Liver (tissue), 7 donors: ENCODE measurements at regions not wholly inside any gene's neighbourhood (a gene's known extent, or its start where the extent isn't known, plus 50 kb on each side); places are given as distances from the start of the nearest gene placed in this dataset.

ENCODE experiments used
- DNase-seq: peaks from one replicate; pipeline ENCODE4 v3.0.0-alpha.2; 2017; ENCODE audit warnings: low spot score
- H3K27ac ChIP-seq, 2 donors: one replicate each; pipeline ENCODE4 v1.7.0; 2013; ENCODE audit warnings: inconsistent platforms in 2 of 2, low read length in 2 of 2, control low read depth in 1 of 2, low read depth in 1 of 2, mild to moderate bottlenecking in 1 of 2
- H3K27me3 ChIP-seq, 4 donors: one replicate each; pipeline versions ENCODE4 v1.6.1 to v1.7.0; 2013; ENCODE audit warnings: low read length in 3 of 4, inconsistent platforms in 1 of 4, mild to moderate bottlenecking in 1 of 4, moderate library complexity in 1 of 4; ENCODE audit not compliant: control insufficient read depth in 4 of 4, insufficient read depth in 4 of 4
- H3K36me3 ChIP-seq, 4 donors: one replicate each; pipeline versions ENCODE4 v1.6.1 to v1.7.0; 2013; ENCODE audit warnings: low read length in 3 of 4, mild to moderate bottlenecking in 3 of 4, low read depth in 1 of 4, moderate library complexity in 1 of 4; ENCODE audit not compliant: control insufficient read depth in 4 of 4, insufficient read depth in 3 of 4
- H3K4me1 ChIP-seq, 4 donors: one replicate each; pipeline versions ENCODE4 v1.6.1 to v1.7.0; 2013; ENCODE audit warnings: low read length in 3 of 4, mild to moderate bottlenecking in 3 of 4, moderate library complexity in 1 of 4; ENCODE audit not compliant: control insufficient read depth in 4 of 4, insufficient read depth in 4 of 4
- H3K4me3 ChIP-seq, 3 donors: one replicate each; pipeline versions ENCODE4 v1.6.1 to v1.7.0; 2013; ENCODE audit warnings: low read length in 3 of 3, control low read depth in 1 of 3, low read depth in 1 of 3, mild to moderate bottlenecking in 1 of 3
- H3K9ac ChIP-seq, 2 donors: one replicate each; pipeline ENCODE4 v1.7.0; 2013; ENCODE audit warnings: low read length in 2 of 2, mild to moderate bottlenecking in 2 of 2, moderate library complexity in 2 of 2, control low read depth in 1 of 2, low read depth in 1 of 2
- H3K9me3 ChIP-seq, 4 donors: one replicate each; pipeline versions ENCODE4 v1.6.1 to v1.7.0; 2013; ENCODE audit warnings: low read length in 3 of 4; ENCODE audit not compliant: control insufficient read depth in 4 of 4
- EGR1 ChIP-seq, 2 donors: IDR thresholded peaks; 2 replicates each; pipeline ENCODE4 v1.6.1; 2016 to 2018; ENCODE audit warnings: antibody characterized with exemption in 2 of 2, low read depth in 2 of 2
- FOXA1 ChIP-seq: IDR thresholded peaks from 2 replicates; pipeline ENCODE4 v1.6.1; 2016; ENCODE audit warnings: antibody characterized with exemption
- GABPA ChIP-seq, 2 donors: IDR thresholded peaks in 1 of 2; conservative IDR thresholded peaks in 1 of 2; 2 replicates each; pipeline ENCODE4 v1.6.1; 2016; ENCODE audit warnings: antibody characterized with exemption in 2 of 2, mild to moderate bottlenecking in 1 of 2, moderate library complexity in 1 of 2
- HNF4A ChIP-seq, 2 donors: conservative IDR thresholded peaks; 2 replicates each; pipeline ENCODE4 v1.6.1; 2016; ENCODE audit warnings: antibody characterized with exemption in 2 of 2, mild to moderate bottlenecking in 2 of 2
- JUND ChIP-seq, 2 donors: IDR thresholded peaks; 2 replicates each; pipeline ENCODE4 v1.6.1; 2016; ENCODE audit warnings: antibody characterized with exemption in 2 of 2
- RAD21 ChIP-seq, 2 donors: IDR thresholded peaks; 2 replicates each; pipeline ENCODE4 v1.6.1; 2016; ENCODE audit warnings: antibody characterized with exemption in 2 of 2, mild to moderate bottlenecking in 2 of 2
- REST ChIP-seq: IDR thresholded peaks from 2 replicates; pipeline ENCODE4 v1.6.1; 2016; ENCODE audit warnings: antibody characterized with exemption, mild to moderate bottlenecking
- RXRA ChIP-seq, 2 donors: IDR thresholded peaks; 2 replicates each; pipeline ENCODE4 v1.6.1; 2017 to 2018; ENCODE audit warnings: antibody characterized with exemption in 2 of 2, mild to moderate bottlenecking in 1 of 2
- SP1 ChIP-seq: IDR thresholded peaks from 2 replicates; pipeline ENCODE4 v1.6.1; 2018; ENCODE audit warnings: antibody characterized with exemption, mild to moderate bottlenecking
- YY1 ChIP-seq: IDR thresholded peaks from 2 replicates; pipeline ENCODE4 v1.6.1; 2016; ENCODE audit warnings: antibody characterized with exemption, mild to moderate bottlenecking
- ZBTB33 ChIP-seq: IDR thresholded peaks from 2 replicates; pipeline ENCODE4 v1.6.1; 2016; ENCODE audit warnings: antibody characterized with exemption
- WGBS: extraction: QIAGEN DNeasy Blood & Tissue Kit; methylation state at CpG from one replicate; pipeline ENCODE4 v1.1.7; 2013; 5-methylcytosine and 5-hydroxymethylcytosine counted together
- TF ChIP-seq, protein P1 (sequence below): IDR thresholded peaks from 2 replicates; pipeline ENCODE4 v1.6.1; 2016; ENCODE audit warnings: antibody characterized with exemption
- donor health status: healthy.
- donor health status: healthy.
- donor health status: healthy.
- donor health status: healthy.

- TF ChIP-seq, protein P1, sequence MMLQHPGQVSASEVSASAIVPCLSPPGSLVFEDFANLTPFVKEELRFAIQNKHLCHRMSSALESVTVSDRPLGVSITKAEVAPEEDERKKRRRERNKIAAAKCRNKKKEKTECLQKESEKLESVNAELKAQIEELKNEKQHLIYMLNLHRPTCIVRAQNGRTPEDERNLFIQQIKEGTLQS = no peak
- H3K27ac ChIP-seq = no peak overlapping the region
- H3K4me1 ChIP-seq = no peaks in the 10 kb centered on the region
- H3K27me3 ChIP-seq = no peaks in the 10 kb centered on the region
- no peak for DNase-seq
- 60% methylated on average over 4 of the region's 4 CpGs for WGBS
- no peaks in the 10 kb centered on the region for H3K9me3 ChIP-seq
- no peak overlapping the region for H3K9ac ChIP-seq
- no peak overlapping the region for H3K4me3 ChIP-seq
- H3K36me3 ChIP-seq = no peaks in the 10 kb centered on the region
Measured at GRCh38 chr9:12155401-12156134, 537.6 kb upstream of the TYRP1 start.

- no peak overlapping the region for H3K27ac ChIP-seq
- DNase-seq = no peak
- H3K36me3 ChIP-seq = no peaks in the 10 kb centered on the region
- H3K4me3 ChIP-seq = no peak overlapping the region
- H3K9ac ChIP-seq = no peak overlapping the region
- no peak for TF ChIP-seq FOXA1
- TF ChIP-seq JUND (IDR thresholded peaks at IDR 0.05) = no peak
- TF ChIP-seq EGR1 (IDR thresholded peaks at IDR 0.05; ENCODE audit: low read depth in 2 of 2) = no peak
- no peak for TF ChIP-seq YY1
- TF ChIP-seq RXRA (IDR thresholded peaks at IDR 0.05) = no peak
- no peak for TF ChIP-seq REST
- no peak for TF ChIP-seq HNF4A (conservative IDR thresholded peaks at IDR 0.05)
- no peak for TF ChIP-seq SP1
- TF ChIP-seq GABPA (IDR thresholded peaks at IDR 0.05 in 1 of 2, conservative IDR thresholded peaks at IDR 0.05 in 1 of 2) = no peak
- no peak for TF ChIP-seq RAD21 (IDR thresholded peaks at IDR 0.05)
- TF ChIP-seq ZBTB33 = no peak
- no peaks in the 10 kb centered on the region for H3K27me3 ChIP-seq
- no peaks in the 10 kb centered on the region for H3K9me3 ChIP-seq
- 77% methylated on average over 10 of the region's 10 CpGs for WGBS
- H3K4me1 ChIP-seq = no peaks in the 10 kb centered on the region
Measured at GRCh38 chr9:12162181-12162815, 530.9 kb upstream of the TYRP1 start.
